ENCODE measurements at regions not wholly inside any gene's neighbourhood (a gene's known extent, or its start where the extent isn't known, plus 50 kb on each side); places are given as distances from the start of the nearest gene placed in this dataset.

DNA sequence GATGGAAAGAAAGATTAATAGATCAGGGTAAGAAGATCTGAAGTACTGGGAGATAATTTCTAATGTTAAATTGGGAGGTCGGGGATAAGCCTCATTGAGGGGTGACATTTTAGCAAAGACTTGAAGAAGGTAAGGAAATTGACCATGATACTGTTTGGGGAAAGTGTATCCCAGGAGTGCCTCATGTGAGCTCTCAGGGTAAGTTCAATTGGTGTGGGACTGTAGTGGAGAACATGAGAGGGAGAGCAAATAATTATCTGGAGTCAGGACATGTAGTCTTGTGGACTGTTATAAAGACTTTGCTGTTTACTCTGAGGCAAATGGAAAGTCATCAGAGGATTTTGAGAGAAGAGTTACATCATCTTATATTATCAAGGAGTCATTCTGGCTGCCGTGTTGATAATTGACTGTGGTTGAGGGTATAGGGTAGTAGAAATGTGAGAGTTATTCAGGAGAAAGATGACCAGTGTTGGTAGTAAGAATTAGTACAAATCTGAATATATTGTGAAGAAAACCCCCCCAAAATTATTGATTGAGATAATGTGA, 624.4 kb downstream of the ADCYAP1 start:
- no peak for TF ChIP-seq POLR2A (IDR thresholded peaks at IDR 0.05; ENCODE audit: low read depth, low read length)
- no peak for TF ChIP-seq POLR2AphosphoS5 (IDR thresholded peaks at IDR 0.05; ENCODE audit: low read depth, low read length)
- no peak for TF ChIP-seq POU2F2 (IDR thresholded peaks at IDR 0.05; ENCODE audit: low read depth, low read length)
- no peak for TF ChIP-seq TAF1 (IDR thresholded peaks at IDR 0.05; ENCODE audit: low read depth, low read length)
- TF ChIP-seq SPI1 (IDR thresholded peaks at IDR 0.05; ENCODE audit: low read depth, low read length), result no peak
- TF ChIP-seq PAX5 (IDR thresholded peaks at IDR 0.05; ENCODE audit: insufficient read depth, low read length, severe bottlenecking), result no peak

Data from GM12891 (cell line).